BJ (cell line): ENCODE measurements at regions not wholly inside any gene's neighbourhood (a gene's known extent, or its start where the extent isn't known, plus 50 kb on each side); places are given as distances from the start of the nearest gene placed in this dataset.

Source experiments
- CTCF ChIA-PET: fragments of 350-600 bp; formaldehyde crosslinking; extraction: SDS; loops from one replicate; lab custom pipeline; 2021; ENCODE audit warnings: antibody characterized with exemption, inconsistent platforms; lab: Yijun Ruan, JAX
- POLR2A ChIA-PET: fragments of 300-600 bp; sonication (Branson Sonifier 250); formaldehyde crosslinking; extraction: SDS; loops from one replicate; lab custom pipeline; 2021; ENCODE audit warnings: antibody characterized with exemption; lab: Charles Lee
- DNase-seq: peaks from one replicate; pipeline ENCODE4 v3.0.0-alpha.2; 2011; ENCODE audit warnings: low read depth
- H3K27me3 ChIP-seq: 2 replicates; pipeline ENCODE4 v1.6.0; 2011; ENCODE audit warnings: low read length; ENCODE audit not compliant: control insufficient read depth, insufficient read depth
- H3K36me3 ChIP-seq: 2 replicates; pipeline ENCODE4 v1.5.1; 2011; ENCODE audit warnings: low read length; ENCODE audit not compliant: control insufficient read depth, insufficient read depth
- H3K4me3 ChIP-seq: 2 replicates; pipeline ENCODE4 v1.5.1; 2011; ENCODE audit warnings: low read depth, mild to moderate bottlenecking, control low read depth, low read length
- CTCF ChIP-seq: IDR thresholded peaks from 2 replicates; pipeline ENCODE4 v1.5.1; 2011; ENCODE audit warnings: low read depth, mild to moderate bottlenecking, control low read depth, inconsistent platforms, low read length, moderate library complexity; ENCODE audit not compliant: insufficient read depth

DNA sequence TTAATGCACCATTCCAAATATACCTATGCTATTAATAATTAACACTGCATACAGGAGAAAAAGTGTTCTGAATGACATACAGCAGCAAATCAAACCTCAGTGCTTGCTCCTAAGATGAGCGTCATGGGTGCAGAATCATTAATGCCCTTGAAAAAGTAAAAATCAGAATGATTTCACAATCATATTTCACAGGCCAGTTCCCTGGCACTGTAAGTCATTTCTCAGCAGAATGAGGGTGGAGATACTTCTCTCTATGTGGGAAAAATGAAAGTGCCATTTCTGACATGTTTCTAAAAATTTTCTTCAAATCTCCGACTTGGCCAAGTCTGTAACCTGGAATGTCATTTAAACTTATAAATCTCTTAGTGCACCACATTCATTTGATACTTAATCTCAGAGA is 549.8 kb upstream of the AGTR1 start:
- ChIA-PET CTCF (no interaction called here), POLR2A (no interaction called here)
- Histone ChIP-seq H3K36me3 (no peaks in the 10 kb centered on the region), H3K4me3 (no peak overlapping the region), H3K27me3 (no peaks in the 10 kb centered on the region)
- no peak for DNase-seq
- no peak for TF ChIP-seq CTCF

DNA sequence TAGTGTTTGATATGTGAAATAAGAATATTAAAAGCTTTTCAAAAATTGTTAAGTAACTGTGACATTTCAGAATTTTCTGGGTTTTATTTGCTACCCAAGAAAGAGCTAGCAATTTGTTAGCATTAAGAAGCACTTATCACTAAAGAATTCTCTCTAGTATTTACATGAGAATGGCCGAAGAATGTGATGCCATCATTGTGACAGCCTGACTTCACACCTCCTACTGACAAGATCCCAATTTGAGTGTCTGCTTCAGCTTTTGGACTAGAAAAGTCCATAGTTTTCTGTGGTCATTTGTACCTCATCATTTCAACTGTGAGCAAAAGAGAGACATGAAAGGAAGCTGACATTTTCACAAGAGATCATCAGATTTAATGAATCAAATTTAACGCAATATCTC is 548.1 kb upstream of the AGTR1 start:
- ChIA-PET POLR2A (no interaction called here), CTCF (no interaction called here)
- H3K27me3 ChIP-seq, result no peaks in the 10 kb centered on the region
- no peak overlapping the region for H3K4me3 ChIP-seq
- no peaks in the 10 kb centered on the region for H3K36me3 ChIP-seq
- DNase-seq, result no peak
- no peak for TF ChIP-seq CTCF

DNA sequence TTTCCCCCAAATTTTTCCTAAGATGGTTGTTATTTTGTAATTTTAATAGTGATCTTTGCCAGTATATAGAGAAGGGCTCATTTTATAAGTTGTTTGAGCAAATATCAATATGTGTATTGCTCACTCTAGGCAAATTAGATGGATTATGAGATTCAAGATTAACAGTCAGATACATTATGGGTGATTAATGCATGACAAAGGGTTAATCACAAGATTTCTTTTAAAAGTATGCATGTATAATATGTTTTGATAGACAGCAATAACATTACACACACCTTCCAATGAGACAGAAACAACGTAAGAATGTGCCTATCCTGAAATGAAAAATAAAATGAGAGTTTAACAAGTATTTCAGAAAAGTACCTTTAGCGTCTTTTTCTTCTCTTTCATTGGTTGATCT is 547.6 kb upstream of the AGTR1 start:
- TF ChIP-seq CTCF, result no peak
- POLR2A ChIA-PET, result no interaction called here
- H3K27me3 ChIP-seq, result no peaks in the 10 kb centered on the region
- H3K4me3 ChIP-seq, result no peak overlapping the region
- DNase-seq, result no peak
- CTCF ChIA-PET, result no interaction called here
- H3K36me3 ChIP-seq, result no peaks in the 10 kb centered on the region

DNA sequence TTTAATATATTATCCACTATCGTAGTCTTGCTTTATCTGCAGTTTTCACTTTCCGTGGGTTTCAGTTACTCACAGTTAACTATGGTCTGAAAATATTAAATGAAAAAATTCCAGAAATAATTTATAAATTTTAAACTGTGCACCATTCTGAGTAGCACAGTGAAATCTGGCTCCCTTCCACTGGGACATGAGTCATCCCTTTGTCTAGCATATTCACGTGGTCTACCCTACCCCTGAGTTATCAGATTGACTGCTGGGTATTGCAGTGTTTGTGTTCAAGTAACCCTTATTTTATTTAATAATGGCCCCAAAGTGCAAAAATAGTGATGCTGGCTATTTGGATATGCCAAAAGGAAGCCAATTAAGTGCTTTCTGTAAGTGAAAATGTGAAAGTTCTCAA is 539.5 kb upstream of the AGTR1 start:
- no peak for DNase-seq

GRCh38 chr3:148162132-148162531 is 535.6 kb upstream of the AGTR1 start:
- Histone ChIP-seq H3K36me3 (no peaks in the 10 kb centered on the region), H3K4me3 (no peak overlapping the region), H3K27me3 (no peaks in the 10 kb centered on the region)
- TF ChIP-seq CTCF, result no peak
- ChIA-PET POLR2A (no interaction called here), CTCF (no interaction called here)
- DNase-seq, result no peak

More for the DNA sequence above, 539.5 kb upstream of the AGTR1 start:
- no peak for TF ChIP-seq CTCF
- ChIA-PET CTCF (no interaction called here), POLR2A (no interaction called here)
- no peak overlapping the region for H3K4me3 ChIP-seq
- no peaks in the 10 kb centered on the region for H3K27me3 ChIP-seq
- H3K36me3 ChIP-seq, result no peaks in the 10 kb centered on the region
